HG03558 (cell line): ENCODE measurements at regions not wholly inside any gene's neighbourhood (a gene's known extent, or its start where the extent isn't known, plus 50 kb on each side); places are given as distances from the start of the nearest gene placed in this dataset.
"Not testable (repeated sequence)": the region's sequence is repeated elsewhere in the genome, so short reads cannot be mapped to it uniquely, and the experiment has no call there.

ENCODE experiments used
- ATAC-seq: cut with Tn5 transposase; IDR thresholded peaks from one replicate; pipeline ENCODE4 v1.9.1; 2021; ENCODE audit warnings: moderate number of reproducible peaks; ENCODE audit not compliant: unreplicated experiment; ENCODE audit errors: extremely low read depth

- ATAC-seq = no peak
Measured at GRCh38 chr2:111668274-111668616, 215.7 kb downstream of the ANAPC1 start.

GRCh38 chr2:111668741-111669140 lies 215.3 kb downstream of the ANAPC1 start:
- no peak for ATAC-seq

DNA sequence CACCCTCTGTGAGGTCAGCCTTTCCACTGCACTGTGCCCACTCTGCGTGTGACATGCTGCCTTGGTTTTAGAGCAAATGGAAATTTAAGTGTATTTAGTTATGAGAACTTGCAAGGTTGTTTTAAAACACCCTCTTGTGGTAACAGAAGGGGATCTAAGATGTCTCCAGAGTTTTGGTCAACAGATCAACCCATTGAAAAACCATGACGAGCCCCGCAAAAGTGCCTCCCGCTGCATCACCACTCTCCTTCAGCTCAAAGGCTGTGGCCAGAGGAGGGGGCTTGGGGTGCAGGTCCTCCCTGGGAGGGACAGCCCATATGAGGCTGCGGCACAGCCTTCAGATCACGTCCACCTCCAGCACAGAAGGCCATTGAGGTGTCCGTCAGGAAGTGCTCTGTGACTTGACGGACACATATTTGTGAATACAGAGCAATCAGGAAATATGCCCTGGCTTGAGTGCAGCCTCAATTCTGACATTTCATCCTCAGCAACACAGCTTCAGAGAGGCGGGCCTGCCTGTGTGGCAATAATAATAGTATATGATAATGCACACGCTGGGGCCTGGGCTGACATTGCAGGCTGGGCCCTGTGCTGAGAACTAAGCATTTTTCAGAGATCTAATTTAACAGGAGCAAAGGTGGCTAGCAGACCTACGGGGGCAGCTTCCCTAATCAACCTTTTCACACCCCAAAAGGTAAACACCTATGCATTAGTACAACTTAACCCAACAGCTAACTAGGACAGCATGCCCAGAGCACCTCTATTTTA lies 213.9 kb downstream of the ANAPC1 start:
- ATAC-seq = no peak

DNA sequence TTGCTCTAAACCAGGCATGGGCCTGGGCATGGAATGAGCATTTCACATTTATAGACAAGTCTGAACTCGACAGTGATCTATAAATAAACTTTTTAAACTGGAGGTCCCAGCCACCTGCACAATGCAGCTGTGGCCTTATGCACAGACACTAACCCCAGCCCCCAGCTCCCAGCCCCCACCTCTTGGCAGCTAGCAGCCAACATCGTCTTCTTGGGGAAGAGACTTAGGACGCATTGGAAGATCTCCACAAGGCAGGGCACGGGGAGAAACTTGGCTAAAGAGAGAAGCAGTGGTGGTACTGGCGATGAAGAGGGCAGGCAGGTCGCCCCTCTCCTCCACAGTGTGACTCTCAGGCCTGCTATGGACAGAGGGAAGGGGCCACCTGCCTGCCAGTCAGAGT lies 213.2 kb downstream of the ANAPC1 start:
- no peak for ATAC-seq

- no peak for ATAC-seq
Measured at GRCh38 chr2:111671426-111672150, 212.4 kb downstream of the ANAPC1 start.

- not testable (repeated sequence) for ATAC-seq
Measured at GRCh38 chr2:111672641-111673040, 211.4 kb downstream of the ANAPC1 start.

- ATAC-seq = no peak
Measured at GRCh38 chr2:111673526-111673925, 210.5 kb downstream of the ANAPC1 start.

GRCh38 chr2:111675419-111676194 lies 208.4 kb downstream of the ANAPC1 start:
- no peak for ATAC-seq

DNA sequence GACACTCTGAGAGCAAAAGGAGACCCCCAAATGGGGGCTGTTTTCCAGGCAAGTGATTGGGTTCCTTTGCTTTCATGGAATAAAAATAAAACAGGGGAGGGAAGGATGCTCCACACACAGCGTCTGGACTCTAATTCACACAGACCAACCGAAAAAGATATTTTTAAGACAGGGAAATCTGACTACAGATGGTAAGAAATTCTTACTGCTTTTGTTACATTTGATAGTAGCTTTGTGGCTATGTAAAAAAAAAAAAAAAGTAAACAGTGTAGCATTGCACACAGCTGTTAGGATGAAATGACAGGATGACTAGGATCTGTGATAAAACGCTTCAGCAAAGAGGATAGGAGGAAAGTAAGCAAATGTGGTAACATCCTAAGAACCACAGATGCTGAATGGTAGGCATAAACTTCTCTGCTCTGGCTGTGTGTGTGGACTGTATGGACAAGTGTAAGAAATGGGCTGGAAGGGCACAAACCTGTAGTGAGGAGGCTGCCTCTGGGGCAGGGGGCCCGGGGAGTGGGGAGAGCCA lies 207.6 kb downstream of the ANAPC1 start:
- ATAC-seq = no peak

- no peak for ATAC-seq
Measured at GRCh38 chr2:111678161-111678560, 205.8 kb downstream of the ANAPC1 start.

DNA sequence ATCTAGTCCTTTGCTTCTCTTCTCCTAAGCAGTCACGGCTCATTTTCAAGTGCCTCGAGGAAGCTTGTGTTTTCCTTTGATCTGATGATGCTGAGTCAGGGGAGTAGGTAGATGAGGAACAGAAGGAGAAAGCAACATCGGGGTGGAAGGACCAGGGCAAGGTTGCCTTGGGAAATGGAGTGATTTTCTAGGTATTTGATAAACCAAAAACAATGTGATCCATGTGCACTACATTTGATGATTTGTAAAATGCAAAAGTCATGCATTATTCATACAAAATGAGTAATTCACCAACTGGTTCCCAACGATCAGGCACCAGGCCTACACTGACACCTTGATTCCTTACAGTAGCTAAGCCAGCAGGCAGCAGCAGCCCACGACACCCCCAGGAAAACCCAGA lies 205.3 kb downstream of the ANAPC1 start:
- no peak for ATAC-seq

GRCh38 chr2:111679202-111679601 lies 204.8 kb downstream of the ANAPC1 start:
- no peak for ATAC-seq

GRCh38 chr2:111684611-111685010 lies 199.4 kb downstream of the ANAPC1 start:
- no peak for ATAC-seq

- no peak for ATAC-seq
Measured at GRCh38 chr2:111685342-111685741, 198.7 kb downstream of the ANAPC1 start.

DNA sequence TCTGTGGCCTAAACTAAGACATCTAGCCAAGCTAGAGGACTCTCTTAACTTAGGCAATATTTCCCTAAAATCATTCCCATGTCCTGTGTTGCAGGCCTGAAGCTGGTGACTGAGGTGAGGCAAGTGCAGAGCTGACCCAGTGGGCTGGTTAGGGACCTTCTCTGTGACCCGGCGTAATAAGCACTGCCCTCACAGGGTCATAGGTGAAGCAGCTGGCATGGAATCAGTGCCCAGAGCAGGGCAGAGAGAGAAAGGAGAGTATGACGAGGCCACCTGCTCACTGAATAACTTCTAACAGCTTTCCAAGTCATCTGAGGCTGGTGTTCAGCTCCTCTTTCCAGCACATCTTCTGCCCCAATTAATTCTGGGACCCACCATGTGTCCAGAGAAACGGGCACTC lies 197.0 kb downstream of the ANAPC1 start:
- no peak for ATAC-seq

DNA sequence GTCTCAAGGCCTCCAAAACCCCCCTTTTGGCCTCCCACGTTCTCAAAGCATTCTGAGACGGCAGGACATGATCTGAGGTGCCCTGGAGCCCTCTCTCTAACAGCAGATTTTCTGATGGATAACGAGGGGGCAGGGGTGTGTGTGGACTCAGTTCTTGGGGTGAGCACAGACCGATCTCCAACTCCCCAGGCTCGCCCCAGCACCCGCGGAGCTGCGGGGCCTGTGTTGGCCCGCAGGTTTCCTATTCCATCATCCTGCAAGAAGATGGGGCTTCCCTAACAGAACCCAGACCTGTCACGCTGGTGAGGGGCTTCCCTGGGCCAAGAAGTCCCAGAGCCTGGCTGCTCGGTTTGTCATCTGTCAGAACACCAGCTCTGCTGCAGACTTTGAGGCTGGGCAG lies 196.1 kb downstream of the ANAPC1 start:
- no peak for ATAC-seq

DNA sequence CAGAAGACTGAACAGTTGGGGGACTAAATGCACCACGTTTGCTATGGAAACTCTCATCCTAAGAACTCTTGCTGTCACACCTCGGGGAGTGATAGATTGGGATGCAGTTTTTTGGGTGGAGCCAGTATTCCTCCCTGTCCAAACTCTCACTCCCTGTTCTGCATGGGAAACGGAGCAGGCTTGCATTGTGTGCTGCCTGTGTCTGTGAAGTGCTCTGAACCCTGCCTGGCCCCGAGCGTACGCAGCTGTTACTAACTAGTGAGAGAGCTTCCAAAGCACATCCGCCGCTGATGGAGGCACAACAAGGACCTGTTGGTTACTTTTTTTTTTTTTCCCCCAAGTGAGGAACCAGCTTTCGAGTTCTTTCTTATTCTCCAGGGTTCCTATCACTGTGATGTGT lies 195.5 kb downstream of the ANAPC1 start:
- no peak for ATAC-seq

GRCh38 chr2:111689174-111689573 lies 194.8 kb downstream of the ANAPC1 start:
- ATAC-seq = no peak

- no peak for ATAC-seq
Measured at GRCh38 chr2:111689941-111690340, 194.1 kb downstream of the ANAPC1 start.

- no peak for ATAC-seq
Measured at GRCh38 chr2:111691164-111691875, 192.7 kb downstream of the ANAPC1 start.
